Lower leg skin (tissue), 4 donors: ENCODE measurements at regions not wholly inside any gene's neighbourhood (a gene's known extent, or its start where the extent isn't known, plus 50 kb on each side); places are given as distances from the start of the nearest gene placed in this dataset.
"Not testable (repeated sequence)": the region's sequence is repeated elsewhere in the genome, so short reads cannot be mapped to it uniquely, and the experiment has no call there.

Experiments
- DNase-seq, 2 donors: peaks; one replicate each; pipeline ENCODE4 v3.0.0-alpha.2; 2019; ENCODE audit warnings: low spot score in 2 of 2
- H3K4me3 ChIP-seq: fragments of 200-600 bp; sonication (generic); 2 replicates; pipeline ENCODE4 v1.5.1; 2017; ENCODE audit warnings: mild to moderate bottlenecking, low read depth; ENCODE audit not compliant: poor library complexity, severe bottlenecking
- POLR2A ChIP-seq, 2 donors: fragments of 450-650 bp; IDR thresholded peaks; one replicate each; pipeline ENCODE4 v1.6.1; 2016 to 2017; ENCODE audit warnings: antibody characterized with exemption in 2 of 2, mild to moderate bottlenecking in 1 of 2, moderate library complexity in 1 of 2
- WGBS, 2 donors: methylation state at CpG; one replicate each; pipeline ENCODE4 v1.1.5; 2018; 5-methylcytosine and 5-hydroxymethylcytosine counted together
- intact Hi-C: fragments of 100-400 bp; cut with DNase I; formaldehyde crosslinking; loops from one replicate; pipeline ENCODE4 v1.15.0; 2023; ENCODE audit warnings: low total_unique reads
- TF ChIP-seq, protein P1 (sequence below), 3 donors: fragments of 450-650 bp; IDR thresholded peaks; one replicate each; pipeline ENCODE4 v1.5.1; 2016; ENCODE audit warnings: antibody characterized with exemption in 3 of 3, mild to moderate bottlenecking in 3 of 3, moderate library complexity in 2 of 3

- intact Hi-C loops, result no loop called here
- H3K4me3 ChIP-seq, result no peak overlapping the region
- whole genome bisulfite sequencing, 2 donors, result 75 to 93% methylated on average over 6 of the region's 6 CpGs
- DNase-seq, result no peak
- TF ChIP-seq POLR2A (IDR thresholded peaks at IDR 0.05), result no peak
- TF ChIP-seq, protein P1, sequence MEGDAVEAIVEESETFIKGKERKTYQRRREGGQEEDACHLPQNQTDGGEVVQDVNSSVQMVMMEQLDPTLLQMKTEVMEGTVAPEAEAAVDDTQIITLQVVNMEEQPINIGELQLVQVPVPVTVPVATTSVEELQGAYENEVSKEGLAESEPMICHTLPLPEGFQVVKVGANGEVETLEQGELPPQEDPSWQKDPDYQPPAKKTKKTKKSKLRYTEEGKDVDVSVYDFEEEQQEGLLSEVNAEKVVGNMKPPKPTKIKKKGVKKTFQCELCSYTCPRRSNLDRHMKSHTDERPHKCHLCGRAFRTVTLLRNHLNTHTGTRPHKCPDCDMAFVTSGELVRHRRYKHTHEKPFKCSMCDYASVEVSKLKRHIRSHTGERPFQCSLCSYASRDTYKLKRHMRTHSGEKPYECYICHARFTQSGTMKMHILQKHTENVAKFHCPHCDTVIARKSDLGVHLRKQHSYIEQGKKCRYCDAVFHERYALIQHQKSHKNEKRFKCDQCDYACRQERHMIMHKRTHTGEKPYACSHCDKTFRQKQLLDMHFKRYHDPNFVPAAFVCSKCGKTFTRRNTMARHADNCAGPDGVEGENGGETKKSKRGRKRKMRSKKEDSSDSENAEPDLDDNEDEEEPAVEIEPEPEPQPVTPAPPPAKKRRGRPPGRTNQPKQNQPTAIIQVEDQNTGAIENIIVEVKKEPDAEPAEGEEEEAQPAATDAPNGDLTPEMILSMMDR (IDR thresholded peaks at IDR 0.05), result no peak
These were observed 722.9 kb downstream of the BCL11A start for GRCh38 chr2:59830601-59831000.

DNA sequence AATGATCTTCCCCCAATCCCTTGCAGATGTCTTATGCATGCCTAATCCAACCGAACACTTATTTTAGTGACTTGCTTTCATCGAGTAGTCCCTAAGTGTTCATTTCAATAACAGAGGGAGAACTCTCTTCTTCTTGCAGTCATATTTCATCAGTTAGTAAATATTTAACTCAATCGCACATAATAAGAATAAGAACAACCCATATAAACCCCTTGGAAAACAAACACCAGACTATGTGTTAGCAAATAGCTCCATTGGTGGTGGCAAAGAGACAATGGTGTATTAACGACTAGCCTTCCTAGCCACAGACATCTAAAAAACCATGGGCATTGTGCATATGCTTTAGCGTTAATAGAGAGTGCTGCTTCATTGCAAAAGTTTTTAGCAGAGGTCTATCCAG lies 725.8 kb downstream of the BCL11A start:
- WGBS, 2 donors, result 87 to 92% methylated on average over 5 of the region's 5 CpGs
- no peak for DNase-seq
- intact Hi-C loops, result no loop called here
- no peak for TF ChIP-seq POLR2A (IDR thresholded peaks at IDR 0.05)
- TF ChIP-seq, protein P1 (IDR thresholded peaks at IDR 0.05), result no peak
- H3K4me3 ChIP-seq, result no peak overlapping the region

GRCh38 chr2:59826177-59826576 lies 727.3 kb downstream of the BCL11A start:
- 88% methylated on average over 2 of the region's 2 CpGs for WGBS, 2 donors
- no peak overlapping the region for H3K4me3 ChIP-seq
- no peak for DNase-seq
- TF ChIP-seq, protein P1 (IDR thresholded peaks at IDR 0.05), result no peak
- no peak for TF ChIP-seq POLR2A (IDR thresholded peaks at IDR 0.05)
- intact Hi-C loops, result no loop called here

- WGBS, 2 donors, result 79 to 86% methylated on average over 4 of the region's 4 CpGs
- no peak for TF ChIP-seq POLR2A (IDR thresholded peaks at IDR 0.05)
- TF ChIP-seq, protein P1 (IDR thresholded peaks at IDR 0.05), result no peak
- intact Hi-C loops, result loop anchor here (5.0 kb wide), 1 partner anchor 903 kb away; no protein-coding TSS in a partner anchor
- H3K4me3 ChIP-seq, result no peak overlapping the region
- no peak for DNase-seq
These were observed 729.1 kb downstream of the BCL11A start for GRCh38 chr2:59824314-59824713.

DNA sequence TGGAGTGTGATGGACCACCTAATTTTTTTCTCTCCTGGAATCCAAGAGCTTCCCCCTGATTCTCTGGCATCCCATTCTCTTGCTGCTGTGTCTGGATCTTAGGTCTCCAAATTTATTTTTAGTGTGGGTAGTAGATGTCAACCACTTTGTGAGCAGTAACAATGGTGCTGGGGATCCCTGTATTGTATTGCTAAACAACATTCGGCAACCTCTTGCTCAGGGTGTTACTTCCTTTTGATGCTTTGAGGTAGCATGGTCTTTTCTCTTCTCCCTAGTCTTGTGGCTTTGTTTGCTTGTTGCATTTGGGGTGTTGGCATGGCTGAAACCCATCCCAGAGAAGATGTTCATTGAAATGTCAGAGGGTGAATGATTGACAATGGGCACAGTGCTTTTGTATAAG lies 737.4 kb downstream of the BCL11A start:
- no peak for DNase-seq
- TF ChIP-seq, protein P1 (IDR thresholded peaks at IDR 0.05), result no peak
- intact Hi-C loops, result no loop called here
- WGBS, 2 donors, result 73 to 75% methylated on average over 1 of the region's 1 CpG
- H3K4me3 ChIP-seq, result no peak overlapping the region

GRCh38 chr2:59810283-59810682 lies 743.2 kb downstream of the BCL11A start:
- intact Hi-C loops, H3K4me3 ChIP-seq, DNase-seq: not testable (repeated sequence)
- 82 to 89% methylated on average over 2 of the region's 2 CpGs for WGBS, 2 donors
